ENCODE measurements at regions not wholly inside any gene's neighbourhood (a gene's known extent, or its start where the extent isn't known, plus 50 kb on each side); places are given as distances from the start of the nearest gene placed in this dataset.
A peak's percentile ranks its signal among the peaks of the same experiment; 100 is the strongest.

- peak overlapping the region; percentile 57; the same call in 1 of the 2 replicates for H3K27ac ChIP-seq (ENCODE audit: low read length)
- intact Hi-C loops (cut with micrococcal nuclease; ENCODE audit: unreplicated experiment) (no loop called here), in situ Hi-C loops (cut with HindIII; ENCODE audit: low pct_unique_long_range_greater_than_20kb, low sequenced_read_pairs) (no loop called here)
- ATAC-seq = peak; percentile 65
- ChIA-PET CTCF (interaction anchor here (0.6 kb wide), 1 partner anchor 1063 kb away, joined by 3 read pairs; no protein-coding TSS in a partner anchor), POLR2A (no interaction called here)
- no TSS peak for BruUV-seq (replicated peaks)
- H3K36me3 ChIP-seq (ENCODE audit: control insufficient read depth, insufficient read depth, low read length) = no peaks in the 10 kb centered on the region
- 0 out of 2 replicates have a peak, but pooled peaks cover 3% of the 10 kb centered on the region for H3K9me3 ChIP-seq (ENCODE audit: control insufficient read depth, insufficient read depth, low read depth, low read length)
- H3K4me3 ChIP-seq (ENCODE audit: low read depth in 2 of 2, low read length in 2 of 2) = no peak overlapping the region
- TF ChIP-seq REST (IDR thresholded peaks at IDR 0.05; ENCODE audit: insufficient read depth in 1 of 2, low read depth in 2 of 2, low read length in 1 of 2) (no peak), SIN3A (IDR thresholded peaks at IDR 0.05; ENCODE audit: borderline replicate concordance, insufficient read depth, low read depth, low read length) (no peak), CTCF (IDR thresholded peaks at IDR 0.05) (peak; percentile 84), TCF7L2 (IDR thresholded peaks at IDR 0.05; ENCODE audit: low read depth, low read length) (peak; percentile 61; the same call in 1 of the 2 replicates), POLR2AphosphoS5 (IDR thresholded peaks at IDR 0.05; ENCODE audit: low read depth, low read length) (no peak)
- peaks cover 26% of the 10 kb centered on the region for H3K4me1 ChIP-seq (ENCODE audit: control insufficient read depth, insufficient read depth, low read length)
- no peak for DNase-seq (ENCODE audit: low read depth, low spot score)
- H3K27me3 ChIP-seq (ENCODE audit: control insufficient read depth, insufficient read depth, low read length) = no peaks in the 10 kb centered on the region
Observed at GRCh38 chr4:149999485-150000074, 78.7 kb upstream of the DCLK2 start.

- H3K27ac ChIP-seq (ENCODE audit: low read length) = no peak overlapping the region
- TF ChIP-seq REST (IDR thresholded peaks at IDR 0.05; ENCODE audit: insufficient read depth in 1 of 2, low read depth in 2 of 2, low read length in 1 of 2) (no peak), POLR2AphosphoS5 (IDR thresholded peaks at IDR 0.05; ENCODE audit: low read depth, low read length) (no peak), SIN3A (IDR thresholded peaks at IDR 0.05; ENCODE audit: borderline replicate concordance, insufficient read depth, low read depth, low read length) (no peak), TCF7L2 (IDR thresholded peaks at IDR 0.05; ENCODE audit: low read depth, low read length) (no peak), CTCF (IDR thresholded peaks at IDR 0.05) (no peak)
- ChIA-PET CTCF (no interaction called here), POLR2A (no interaction called here)
- H3K9me3 ChIP-seq (ENCODE audit: control insufficient read depth, insufficient read depth, low read depth, low read length) = no peaks in the 10 kb centered on the region
- peaks cover 26% of the 10 kb centered on the region for H3K4me1 ChIP-seq (ENCODE audit: control insufficient read depth, insufficient read depth, low read length)
- no peak for ATAC-seq
- no peak overlapping the region for H3K4me3 ChIP-seq (ENCODE audit: low read depth in 2 of 2, low read length in 2 of 2)
- DNase-seq (ENCODE audit: low read depth, low spot score) = no peak
- H3K36me3 ChIP-seq (ENCODE audit: control insufficient read depth, insufficient read depth, low read length) = no peaks in the 10 kb centered on the region
- BruUV-seq (replicated peaks) = no TSS peak
- in situ Hi-C loops (cut with HindIII; ENCODE audit: low pct_unique_long_range_greater_than_20kb, low sequenced_read_pairs) = no loop called here
- intact Hi-C loops (cut with micrococcal nuclease; ENCODE audit: unreplicated experiment) = no loop called here
- H3K27me3 ChIP-seq (ENCODE audit: control insufficient read depth, insufficient read depth, low read length) = no peaks in the 10 kb centered on the region
Observed at GRCh38 chr4:150001815-150002214, 76.4 kb upstream of the DCLK2 start.

Data from Panc1 (cell line).